HepG2 (cell line): ENCODE measurements at regions not wholly inside any gene's neighbourhood (a gene's known extent, or its start where the extent isn't known, plus 50 kb on each side); places are given as distances from the start of the nearest gene placed in this dataset.
"Not testable (repeated sequence)": the region's sequence is repeated elsewhere in the genome, so short reads cannot be mapped to it uniquely, and the experiment has no call there.

Experiments
- ATF7 ChIP-seq, 2 experiments: fragments of 450-650 bp in 1 of 2; sonication (generic) in 1 of 2; formaldehyde crosslinking in 1 of 2; IDR thresholded peaks; 2 replicates each; pipeline versions ENCODE4 v1.4.0 to v1.6.1; 2016 to 2020; ENCODE audit warnings: antibody characterized with exemption in 1 of 2, mild to moderate bottlenecking in 1 of 2, missing genetic modification reagents in 1 of 2
- CTCF ChIP-seq: sonication (generic); formaldehyde crosslinking; IDR thresholded peaks from 2 replicates; pipeline ENCODE4 v1.5.0; 2020; ENCODE audit warnings: mild to moderate bottlenecking, missing genetic modification reagents, moderate library complexity
- FUBP1 ChIP-seq: sonication (generic); formaldehyde crosslinking; IDR thresholded peaks from 2 replicates; pipeline ENCODE4 v1.5.1; 2020; ENCODE audit warnings: missing genetic modification reagents, mild to moderate bottlenecking, borderline replicate concordance
- MAX ChIP-seq: IDR thresholded peaks from 2 replicates; pipeline ENCODE4 v1.6.1; 2012; ENCODE audit warnings: inconsistent platforms
- NFRKB ChIP-seq: fragments of 450-650 bp; IDR thresholded peaks from 2 replicates; pipeline ENCODE4 v1.6.1; 2017
- PATZ1 ChIP-seq: sonication (generic); formaldehyde crosslinking; IDR thresholded peaks from 2 replicates; pipeline ENCODE4 v1.4.0; 2020; ENCODE audit warnings: missing genetic modification reagents
- PRDM15 ChIP-seq: sonication (generic); formaldehyde crosslinking; IDR thresholded peaks from 2 replicates; pipeline ENCODE4 v1.4.0; 2020; ENCODE audit warnings: missing genetic modification reagents
- SETDB1 ChIP-seq: sonication (generic); formaldehyde crosslinking; IDR thresholded peaks from 2 replicates; pipeline ENCODE4 v1.5.1; 2020; ENCODE audit warnings: missing genetic modification reagents, mild to moderate bottlenecking, borderline replicate concordance
- YY1 ChIP-seq: IDR thresholded peaks from 2 replicates; pipeline ENCODE4 v1.6.1; 2011; ENCODE audit warnings: low read length, low read depth, moderate library complexity, mild to moderate bottlenecking; ENCODE audit not compliant: insufficient read depth, insufficient replicate concordance
- ZBED4 ChIP-seq: sonication (generic); formaldehyde crosslinking; IDR thresholded peaks from 2 replicates; pipeline ENCODE4 v1.4.0; 2020; ENCODE audit warnings: missing genetic modification reagents, borderline replicate concordance
- ZBTB33 ChIP-seq: sonication (generic); formaldehyde crosslinking; IDR thresholded peaks from 2 replicates; pipeline ENCODE4 v1.4.0; 2020; ENCODE audit warnings: missing genetic modification reagents
- ZNF253 ChIP-seq: sonication (generic); formaldehyde crosslinking; IDR thresholded peaks from 2 replicates; pipeline ENCODE4 v1.8.0; 2022; ENCODE audit warnings: mild to moderate bottlenecking, missing genetic modification reagents, borderline replicate concordance
- ZNF569 ChIP-seq: sonication (generic); formaldehyde crosslinking; IDR thresholded peaks from 2 replicates; pipeline ENCODE4 v1.5.0; 2020; ENCODE audit warnings: mild to moderate bottlenecking, missing genetic modification reagents, moderate library complexity, borderline replicate concordance

- TF ChIP-seq ATF7 (IDR thresholded peaks at IDR 0.05); ATF7 (CRISPR knock-in tag; IDR thresholded peaks at IDR 0.05); MAX; SETDB1 (CRISPR knock-in tag); ZNF253 (CRISPR knock-in tag); YY1; FUBP1 (CRISPR knock-in tag); ZBED4; PRDM15 (CRISPR knock-in tag); ZNF569; PATZ1; CTCF (CRISPR knock-in tag); ZBTB33; NFRKB: not testable (repeated sequence)
Measured at GRCh38 chr15:26114128-26114527, 251.0 kb upstream of the ATP10A start.
